Mesothelial cell of epicardium (in vitro differentiated cells): ENCODE measurements at regions not wholly inside any gene's neighbourhood (a gene's known extent, or its start where the extent isn't known, plus 50 kb on each side); places are given as distances from the start of the nearest gene placed in this dataset.
A peak's percentile ranks its signal among the peaks of the same experiment; 100 is the strongest.

Experiments
- DNase-seq, 2 experiments: peaks; one replicate each; pipeline ENCODE4 v3.0.0; 2021; ENCODE audit warnings: low spot score in 2 of 2; ENCODE audit not compliant: unreplicated experiment in 2 of 2
- H3K27ac Mint-ChIP-seq: 2 replicates; pipeline ENCODE4 v1.8.0; 2021; ENCODE audit warnings: mixed read lengths
- H3K27me3 Mint-ChIP-seq: 2 replicates; pipeline ENCODE4 v1.8.0; 2021; ENCODE audit warnings: low read depth, mixed read lengths
- H3K36me3 Mint-ChIP-seq: 2 replicates; pipeline ENCODE4 v1.8.0; 2021; ENCODE audit warnings: mixed read lengths
- H3K4me1 Mint-ChIP-seq: 2 replicates; pipeline ENCODE4 v1.8.0; 2021; ENCODE audit warnings: mixed read lengths
- H3K4me3 Mint-ChIP-seq: 2 replicates; pipeline ENCODE4 v1.8.0; 2021; ENCODE audit warnings: mild to moderate bottlenecking, moderate library complexity, mixed read lengths
- H3K9me3 Mint-ChIP-seq: 2 replicates; pipeline ENCODE4 v1.8.0; 2021; ENCODE audit warnings: mixed read lengths
- TF ChIP-seq, protein P1 (sequence below): fragments of 200-600 bp; sonication (generic); IDR thresholded peaks from one replicate; pipeline ENCODE4 v1.5.0; 2021; ENCODE audit warnings: antibody characterized with exemption; ENCODE audit not compliant: unreplicated experiment

- TF ChIP-seq, protein P1, sequence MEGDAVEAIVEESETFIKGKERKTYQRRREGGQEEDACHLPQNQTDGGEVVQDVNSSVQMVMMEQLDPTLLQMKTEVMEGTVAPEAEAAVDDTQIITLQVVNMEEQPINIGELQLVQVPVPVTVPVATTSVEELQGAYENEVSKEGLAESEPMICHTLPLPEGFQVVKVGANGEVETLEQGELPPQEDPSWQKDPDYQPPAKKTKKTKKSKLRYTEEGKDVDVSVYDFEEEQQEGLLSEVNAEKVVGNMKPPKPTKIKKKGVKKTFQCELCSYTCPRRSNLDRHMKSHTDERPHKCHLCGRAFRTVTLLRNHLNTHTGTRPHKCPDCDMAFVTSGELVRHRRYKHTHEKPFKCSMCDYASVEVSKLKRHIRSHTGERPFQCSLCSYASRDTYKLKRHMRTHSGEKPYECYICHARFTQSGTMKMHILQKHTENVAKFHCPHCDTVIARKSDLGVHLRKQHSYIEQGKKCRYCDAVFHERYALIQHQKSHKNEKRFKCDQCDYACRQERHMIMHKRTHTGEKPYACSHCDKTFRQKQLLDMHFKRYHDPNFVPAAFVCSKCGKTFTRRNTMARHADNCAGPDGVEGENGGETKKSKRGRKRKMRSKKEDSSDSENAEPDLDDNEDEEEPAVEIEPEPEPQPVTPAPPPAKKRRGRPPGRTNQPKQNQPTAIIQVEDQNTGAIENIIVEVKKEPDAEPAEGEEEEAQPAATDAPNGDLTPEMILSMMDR, result no peak
- Mint-ChIP-seq H3K4me1 (no peaks in the 10 kb centered on the region), H3K27me3 (peaks cover 37% of the 10 kb centered on the region), H3K27ac (no peak overlapping the region), H3K36me3 (no peaks in the 10 kb centered on the region), H3K4me3 (no peak overlapping the region), H3K9me3 (no peaks in the 10 kb centered on the region)
- DNase-seq, result no peak
Observed at GRCh38 chr1:58108783-58109182, 437.7 kb downstream of the OMA1 start.

DNA sequence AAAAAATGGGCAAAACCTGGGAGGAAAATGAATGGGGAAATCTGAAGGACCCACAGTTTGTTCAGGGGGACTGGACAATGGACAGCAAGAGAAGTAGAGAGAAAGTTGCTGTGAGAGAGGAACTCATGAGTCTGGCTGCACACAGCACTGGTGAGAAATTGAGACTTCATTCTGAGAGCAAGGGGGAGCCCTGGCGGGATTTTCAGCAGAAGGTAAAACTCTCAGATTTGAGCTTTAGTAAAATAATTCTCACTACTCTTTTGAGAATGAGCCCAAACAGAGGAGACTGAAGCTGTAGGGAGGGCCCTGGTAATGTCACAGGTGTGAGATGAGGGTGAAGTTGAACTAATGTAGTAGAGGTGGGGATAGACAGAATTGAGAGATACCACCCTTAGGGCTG, 438.6 kb downstream of the OMA1 start:
- no peak for DNase-seq
- Mint-ChIP-seq H3K4me3 (no peak overlapping the region), H3K36me3 (no peaks in the 10 kb centered on the region), H3K9me3 (no peaks in the 10 kb centered on the region), H3K27ac (no peak overlapping the region), H3K4me1 (no peaks in the 10 kb centered on the region), H3K27me3 (peaks cover 38% of the 10 kb centered on the region)
- TF ChIP-seq, protein P1, result no peak

GRCh38 chr1:58104960-58105359, 441.6 kb downstream of the OMA1 start:
- H3K27ac Mint-ChIP-seq, result no peak overlapping the region
- no peak for DNase-seq
- no peaks in the 10 kb centered on the region for H3K36me3 Mint-ChIP-seq
- no peaks in the 10 kb centered on the region for H3K4me1 Mint-ChIP-seq
- H3K4me3 Mint-ChIP-seq, result no peak overlapping the region
- no peaks in the 10 kb centered on the region for H3K9me3 Mint-ChIP-seq
- TF ChIP-seq, protein P1, result no peak
- peaks cover 21% of the 10 kb centered on the region for H3K27me3 Mint-ChIP-seq

DNA sequence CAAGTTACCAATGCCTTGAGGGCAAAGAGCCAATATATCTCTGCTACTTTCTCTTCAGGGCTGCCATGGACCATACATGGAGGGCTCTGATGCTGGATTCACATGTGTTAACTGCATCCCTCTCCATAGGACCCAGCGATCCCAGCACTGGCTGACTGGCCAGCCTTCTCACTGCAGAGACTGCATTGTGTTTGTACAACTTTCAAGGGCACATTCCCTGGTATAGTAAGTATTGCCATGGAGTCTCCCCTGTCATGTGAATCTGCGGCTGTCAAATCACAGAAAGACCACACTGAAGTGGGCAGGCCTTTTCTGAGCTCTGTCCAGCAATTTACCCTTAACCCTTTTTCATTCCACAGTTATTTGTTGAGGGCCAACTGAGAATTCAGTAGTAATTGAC, 449.8 kb downstream of the OMA1 start:
- TF ChIP-seq, protein P1, result no peak
- no peak for DNase-seq
- no peaks in the 10 kb centered on the region for H3K9me3 Mint-ChIP-seq
- no peaks in the 10 kb centered on the region for H3K4me1 Mint-ChIP-seq
- H3K36me3 Mint-ChIP-seq, result no peaks in the 10 kb centered on the region
- H3K27ac Mint-ChIP-seq, result no peak overlapping the region
- H3K27me3 Mint-ChIP-seq, result peaks cover 1% of the 10 kb centered on the region
- H3K4me3 Mint-ChIP-seq, result no peak overlapping the region

DNA sequence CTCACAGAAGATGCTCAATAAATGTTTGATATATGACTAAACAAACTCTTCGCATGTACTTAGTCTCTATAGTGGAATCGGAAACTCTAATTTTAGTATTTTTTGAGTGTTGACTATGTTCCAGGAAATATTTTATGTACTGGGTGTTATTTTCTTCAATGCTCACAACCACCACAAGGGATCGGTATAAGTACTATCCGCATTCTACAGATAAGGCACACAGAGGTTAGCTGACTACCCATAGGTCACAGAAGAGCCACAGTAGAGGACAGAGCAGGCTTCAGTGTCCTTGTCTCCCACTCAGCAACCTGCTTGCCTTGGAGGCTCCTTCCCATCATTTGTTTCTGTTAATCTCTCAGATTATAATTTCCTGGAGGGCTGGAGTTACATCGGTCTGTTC, 451.3 kb downstream of the OMA1 start:
- TF ChIP-seq, protein P1, result peak; percentile 31
- Mint-ChIP-seq H3K4me3 (no peak overlapping the region), H3K4me1 (peaks cover 12% of the 10 kb centered on the region), H3K27me3 (no peaks in the 10 kb centered on the region), H3K27ac (no peak overlapping the region), H3K36me3 (no peaks in the 10 kb centered on the region), H3K9me3 (no peaks in the 10 kb centered on the region)
- no peak for DNase-seq

- DNase-seq, result no peak
- Mint-ChIP-seq H3K9me3 (no peaks in the 10 kb centered on the region), H3K4me1 (peaks cover 22% of the 10 kb centered on the region), H3K4me3 (no peak overlapping the region), H3K27ac (no peak overlapping the region), H3K27me3 (no peaks in the 10 kb centered on the region), H3K36me3 (no peaks in the 10 kb centered on the region)
- TF ChIP-seq, protein P1, result no peak
Observed at GRCh38 chr1:58094221-58094620, 452.3 kb downstream of the OMA1 start.
